Loucy (cell line): ENCODE measurements at regions not wholly inside any gene's neighbourhood (a gene's known extent, or its start where the extent isn't known, plus 50 kb on each side); places are given as distances from the start of the nearest gene placed in this dataset.

Source experiments
- H2AFZ ChIP-seq: fragments of 200-600 bp; sonication (generic); 2 replicates; pipeline ENCODE4 v1.6.0; 2016; ENCODE audit warnings: antibody characterized with exemption, mild to moderate bottlenecking, low read length, moderate library complexity
- H3F3A ChIP-seq: fragments of 200-600 bp; 2 replicates; pipeline ENCODE4 v1.6.0; 2016; ENCODE audit warnings: antibody characterized with exemption, low read depth, mild to moderate bottlenecking
- H3K27me3 ChIP-seq: fragments of 200-600 bp; sonication (generic); 2 replicates; pipeline ENCODE4 v1.6.1; 2014; ENCODE audit warnings: low read length, mild to moderate bottlenecking; ENCODE audit not compliant: insufficient read depth, poor library complexity, severe bottlenecking
- H3K36me3 ChIP-seq: fragments of 200-600 bp; sonication (generic); 2 replicates; pipeline ENCODE4 v1.6.1; 2016; ENCODE audit warnings: low read length; ENCODE audit not compliant: insufficient read depth
- H3K4me1 ChIP-seq: fragments of 200-600 bp; sonication (generic); 2 replicates; pipeline ENCODE4 v1.5.1; 2014; ENCODE audit warnings: low read length, mild to moderate bottlenecking; ENCODE audit not compliant: insufficient read depth, poor library complexity, severe bottlenecking
- H3K4me2 ChIP-seq: fragments of 200-600 bp; sonication (generic); 2 replicates; pipeline ENCODE4 v1.6.0; 2014; ENCODE audit warnings: antibody characterized with exemption, low read length, low read depth, mild to moderate bottlenecking; ENCODE audit not compliant: poor library complexity, severe bottlenecking
- H3K4me3 ChIP-seq: fragments of 200-600 bp; sonication (generic); 2 replicates; pipeline ENCODE4 v1.5.1; 2014; ENCODE audit warnings: low read length, mild to moderate bottlenecking, mixed read lengths; ENCODE audit not compliant: poor library complexity, severe bottlenecking
- H3K79me2 ChIP-seq: fragments of 200-600 bp; sonication (generic); 2 replicates; pipeline ENCODE4 v1.6.1; 2014; ENCODE audit warnings: low read length; ENCODE audit not compliant: insufficient read depth
- H3K9ac ChIP-seq: fragments of 200-600 bp; sonication (generic); 2 replicates; pipeline ENCODE4 v1.6.0; 2014; ENCODE audit warnings: mild to moderate bottlenecking, low read depth, low read length, moderate library complexity; ENCODE audit not compliant: poor library complexity, severe bottlenecking
- H3K9me2 ChIP-seq: fragments of 200-600 bp; sonication (generic); replicated peaks from 2 replicates; pipeline ENCODE4 v1.6.1; 2016; ENCODE audit warnings: low read depth, low read length, mixed read lengths
- H3K9me3 ChIP-seq: fragments of 200-600 bp; sonication (generic); 2 replicates; pipeline ENCODE4 v1.6.1; 2014; ENCODE audit warnings: mild to moderate bottlenecking, antibody characterized with exemption, low read length, low read depth; ENCODE audit not compliant: insufficient read depth
- H4K20me1 ChIP-seq: fragments of 200-600 bp; sonication (generic); 2 replicates; pipeline ENCODE4 v1.6.0; 2014; ENCODE audit warnings: antibody characterized with exemption, low read length, mild to moderate bottlenecking; ENCODE audit not compliant: insufficient read depth, poor library complexity, severe bottlenecking
- CTCF ChIP-seq: fragments of 200-600 bp; sonication (generic); conservative IDR thresholded peaks from 2 replicates; pipeline ENCODE4 v1.5.1; 2014; ENCODE audit warnings: mild to moderate bottlenecking, antibody characterized with exemption, low read length
- EZH2phosphoT487 ChIP-seq: fragments of 200-600 bp; IDR thresholded peaks from 2 replicates; pipeline ENCODE4 v1.6.1; 2018; ENCODE audit warnings: antibody characterized with exemption, mild to moderate bottlenecking, moderate library complexity, borderline replicate concordance

DNA sequence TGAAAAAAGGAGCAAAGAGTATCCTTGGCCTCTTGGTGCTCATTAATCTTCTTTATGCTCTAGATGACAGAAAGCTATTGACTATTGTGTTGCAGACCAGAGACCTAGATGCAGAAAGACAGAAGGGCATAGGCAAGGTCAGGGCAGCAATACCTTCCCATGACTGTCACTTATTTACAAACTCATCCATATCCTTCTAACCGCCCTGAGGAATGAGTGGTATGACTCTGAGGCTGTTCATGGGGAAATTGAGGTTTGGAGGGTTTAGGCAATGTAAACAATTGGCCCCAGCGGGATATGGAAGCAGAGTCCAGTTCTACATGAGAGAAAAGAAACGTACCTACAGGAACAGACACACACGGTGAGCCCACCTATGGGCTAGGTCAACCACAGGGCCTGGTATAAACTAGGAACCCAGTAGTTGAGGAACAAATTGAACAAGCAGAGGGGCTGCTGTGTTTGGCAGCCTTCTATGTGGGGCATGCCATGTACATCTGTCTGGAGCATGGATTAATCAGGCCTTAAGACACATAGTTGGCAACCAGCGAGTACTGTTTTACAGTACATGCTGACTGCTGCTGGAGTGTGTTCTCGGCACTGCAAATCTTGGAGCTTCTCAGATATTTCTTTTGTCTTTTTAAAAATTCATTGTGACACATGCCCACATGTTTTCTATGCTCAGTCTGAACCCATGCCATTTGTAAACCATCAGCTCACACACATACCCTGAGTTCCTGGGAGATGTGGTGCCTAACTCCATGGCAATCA lies 159.7 kb upstream of the NTF3 start:
- Histone ChIP-seq H3K27me3 (no peaks in the 10 kb centered on the region), H3K79me2 (no peaks in the 10 kb centered on the region), H3K4me1 (no peaks in the 10 kb centered on the region), H2AFZ (no peak overlapping the region), H3F3A (no peaks in the 10 kb centered on the region), H3K9ac (no peak overlapping the region), H3K36me3 (no peaks in the 10 kb centered on the region), H3K4me2 (no peak overlapping the region), H3K4me3 (no peak overlapping the region), H3K9me2 (no peaks in the 10 kb centered on the region), H3K9me3 (no peaks in the 10 kb centered on the region), H4K20me1 (no peaks in the 10 kb centered on the region)
- TF ChIP-seq CTCF = no peak
- TF ChIP-seq EZH2phosphoT487 = no peak

- Histone ChIP-seq H3K4me3 (no peak overlapping the region), H3K36me3 (no peaks in the 10 kb centered on the region), H3K9me3 (no peaks in the 10 kb centered on the region), H2AFZ (no peak overlapping the region), H4K20me1 (no peaks in the 10 kb centered on the region), H3K27me3 (no peaks in the 10 kb centered on the region), H3K4me1 (no peaks in the 10 kb centered on the region), H3K4me2 (no peak overlapping the region), H3F3A (no peaks in the 10 kb centered on the region), H3K79me2 (no peaks in the 10 kb centered on the region), H3K9me2 (no peaks in the 10 kb centered on the region), H3K9ac (no peak overlapping the region)
- TF ChIP-seq EZH2phosphoT487 (no peak), CTCF (no peak)
Measured at GRCh38 chr12:5273709-5274108, 158.2 kb upstream of the NTF3 start.

GRCh38 chr12:5276327-5276880 lies 155.5 kb upstream of the NTF3 start:
- H3K9ac ChIP-seq = no peak overlapping the region
- no peak overlapping the region for H3K4me2 ChIP-seq
- H3K9me3 ChIP-seq = no peaks in the 10 kb centered on the region
- TF ChIP-seq EZH2phosphoT487 (no peak), CTCF (no peak)
- H2AFZ ChIP-seq = no peak overlapping the region
- no peak overlapping the region for H3K4me3 ChIP-seq
- no peaks in the 10 kb centered on the region for H3K36me3 ChIP-seq
- H4K20me1 ChIP-seq = no peaks in the 10 kb centered on the region
- no peaks in the 10 kb centered on the region for H3K79me2 ChIP-seq
- H3K9me2 ChIP-seq = no peaks in the 10 kb centered on the region
- H3K4me1 ChIP-seq = no peaks in the 10 kb centered on the region
- H3K27me3 ChIP-seq = no peaks in the 10 kb centered on the region
- H3F3A ChIP-seq = no peaks in the 10 kb centered on the region
